Loucy (cell line): ENCODE measurements at regions not wholly inside any gene's neighbourhood (a gene's known extent, or its start where the extent isn't known, plus 50 kb on each side); places are given as distances from the start of the nearest gene placed in this dataset.

Source experiments
- EZH2phosphoT487 ChIP-seq: fragments of 200-600 bp; IDR thresholded peaks from 2 replicates; pipeline ENCODE4 v1.6.1; 2018; ENCODE audit warnings: antibody characterized with exemption, mild to moderate bottlenecking, moderate library complexity, borderline replicate concordance
- TF ChIP-seq, protein P1 (sequence below): fragments of 200-600 bp; sonication (generic); conservative IDR thresholded peaks from 2 replicates; pipeline ENCODE4 v1.5.1; 2014; ENCODE audit warnings: mild to moderate bottlenecking, antibody characterized with exemption, low read length

DNA sequence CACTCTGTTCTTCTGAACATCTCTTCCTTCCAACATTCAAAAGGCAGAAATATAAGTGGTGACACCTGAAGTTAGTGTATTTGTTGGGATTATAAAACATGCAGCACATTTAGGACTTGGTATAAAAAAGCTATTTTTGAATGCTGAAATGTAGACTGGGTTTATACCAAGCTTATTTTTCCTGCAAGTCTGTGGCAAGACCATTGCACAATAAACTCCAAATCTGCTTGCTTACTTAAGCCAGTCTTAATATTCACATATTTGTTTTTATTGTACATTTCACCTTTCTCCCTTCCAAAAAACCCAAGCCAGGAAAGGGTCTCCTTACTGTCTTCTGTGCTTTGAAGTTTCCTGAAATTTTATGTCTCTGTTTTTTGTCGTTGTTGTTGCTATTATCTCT lies 63.7 kb downstream of the FHIP1A start:
- TF ChIP-seq, protein P1, sequence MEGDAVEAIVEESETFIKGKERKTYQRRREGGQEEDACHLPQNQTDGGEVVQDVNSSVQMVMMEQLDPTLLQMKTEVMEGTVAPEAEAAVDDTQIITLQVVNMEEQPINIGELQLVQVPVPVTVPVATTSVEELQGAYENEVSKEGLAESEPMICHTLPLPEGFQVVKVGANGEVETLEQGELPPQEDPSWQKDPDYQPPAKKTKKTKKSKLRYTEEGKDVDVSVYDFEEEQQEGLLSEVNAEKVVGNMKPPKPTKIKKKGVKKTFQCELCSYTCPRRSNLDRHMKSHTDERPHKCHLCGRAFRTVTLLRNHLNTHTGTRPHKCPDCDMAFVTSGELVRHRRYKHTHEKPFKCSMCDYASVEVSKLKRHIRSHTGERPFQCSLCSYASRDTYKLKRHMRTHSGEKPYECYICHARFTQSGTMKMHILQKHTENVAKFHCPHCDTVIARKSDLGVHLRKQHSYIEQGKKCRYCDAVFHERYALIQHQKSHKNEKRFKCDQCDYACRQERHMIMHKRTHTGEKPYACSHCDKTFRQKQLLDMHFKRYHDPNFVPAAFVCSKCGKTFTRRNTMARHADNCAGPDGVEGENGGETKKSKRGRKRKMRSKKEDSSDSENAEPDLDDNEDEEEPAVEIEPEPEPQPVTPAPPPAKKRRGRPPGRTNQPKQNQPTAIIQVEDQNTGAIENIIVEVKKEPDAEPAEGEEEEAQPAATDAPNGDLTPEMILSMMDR = no peak
- TF ChIP-seq EZH2phosphoT487 = no peak
